HepG2 (cell line): ENCODE measurements at regions not wholly inside any gene's neighbourhood (a gene's known extent, or its start where the extent isn't known, plus 50 kb on each side); places are given as distances from the start of the nearest gene placed in this dataset.

Source experiments
- ATAC-seq: fragments of 200-7000 bp; cut with Tn5 transposase; 3 replicates; pipeline ENCODE4 v1.9.1; 2020; ENCODE audit warnings: mild to moderate bottlenecking, moderate library complexity
- BruUV-seq: library from RNA; stranded (reverse); fragments of 400-500 nt; replicated peaks from 2 replicates; lab custom pipeline; 2021; lab: Mats Ljungman, UMichigan
- CTCF ChIA-PET: fragments of 300-600 bp; formaldehyde crosslinking; extraction: SDS; loops from one replicate; lab custom pipeline; 2021; ENCODE audit warnings: low total read pairs, inconsistent platforms, low intra/inter-chr PET ratio; lab: Yijun Ruan, JAX
- POLR2A ChIA-PET: fragments of 350-600 bp; sonication (Branson Sonifier 250); formaldehyde crosslinking; loops from one replicate; lab custom pipeline; 2020; ENCODE audit warnings: antibody characterized with exemption, inconsistent platforms; lab: Yijun Ruan, JAX
- DNase-seq: peaks from one replicate; pipeline ENCODE4 v3.0.0-alpha.2; 2015; ENCODE audit warnings: low spot score
- FAIRE-seq: peaks from 3 replicates; lab custom pipeline; 2011; peaks lifted over from hg19 to GRCh38; lab: Jason Lieb, UNC
- H2AFZ ChIP-seq: one replicate; pipeline ENCODE4 v1.6.1; 2011; ENCODE audit warnings: low read length, inconsistent platforms
- H3K27ac ChIP-seq: fragments of 300-600 bp; 3 replicates; pipeline ENCODE4 v1.8.0; 2011; ENCODE audit warnings: mixed run types, mild to moderate bottlenecking, mixed read lengths, low read length, inconsistent platforms; ENCODE audit not compliant: insufficient read depth; ENCODE audit errors: extremely low read length
- H3K27me3 ChIP-seq, 2 experiments: fragments of 200-600 bp in 1 of 2; 2 replicates in 1 of 2; 3 replicates in 1 of 2; pipeline versions ENCODE4 v1.6.0 to v1.8.0; 2011; ENCODE audit warnings: low read length in 2 of 2, mild to moderate bottlenecking in 2 of 2, moderate library complexity in 2 of 2, inconsistent platforms in 1 of 2; ENCODE audit not compliant: insufficient read depth in 2 of 2, control insufficient read depth in 1 of 2
- H3K36me3 ChIP-seq, 2 experiments: fragments of 200-600 bp in 1 of 2; replicated peaks in 1 of 2; 2 replicates in 1 of 2; 3 replicates in 1 of 2; pipeline versions ENCODE4 v1.5.1 to v1.8.0; 2011; ENCODE audit warnings: low read length in 2 of 2, inconsistent platforms in 1 of 2; ENCODE audit not compliant: insufficient read depth in 2 of 2, control insufficient read depth in 1 of 2
- H3K4me1 ChIP-seq: 2 replicates; pipeline ENCODE4 v1.5.1; 2012; ENCODE audit warnings: low read length, inconsistent platforms; ENCODE audit not compliant: insufficient read depth
- H3K4me2 ChIP-seq: 2 replicates; pipeline ENCODE4 v1.6.0; 2011; ENCODE audit warnings: low read depth, low read length, inconsistent platforms
- H3K4me3 ChIP-seq, 3 experiments: fragments of 200-600 bp in 1 of 3; sonication (generic), shearing (Covaris generic) in 1 of 3; replicated peaks in 1 of 3; 2 replicates each; pipeline ENCODE4 v1.5.1; 2011 to 2016; ENCODE audit warnings: low read length in 3 of 3, inconsistent platforms in 2 of 3, low read depth in 2 of 3, mild to moderate bottlenecking in 2 of 3, control low read depth in 1 of 3, mixed read lengths in 1 of 3; ENCODE audit not compliant: insufficient read depth in 1 of 3
- H3K79me2 ChIP-seq: one replicate; pipeline ENCODE4 v1.6.1; 2011; ENCODE audit warnings: low read length, inconsistent platforms; ENCODE audit not compliant: insufficient read depth
- H3K9ac ChIP-seq: 2 replicates; pipeline ENCODE4 v1.6.0; 2011; ENCODE audit warnings: mild to moderate bottlenecking, low read depth, low read length, inconsistent platforms; ENCODE audit not compliant: insufficient read depth
- H3K9me3 ChIP-seq: 2 replicates; pipeline ENCODE4 v1.5.1; 2012; ENCODE audit warnings: mild to moderate bottlenecking, low read length
- H4K20me1 ChIP-seq: 2 replicates; pipeline ENCODE4 v1.6.0; 2011; ENCODE audit warnings: inconsistent platforms, mild to moderate bottlenecking, low read length, moderate library complexity; ENCODE audit not compliant: insufficient read depth
- FOXJ3 ChIP-seq: sonication (generic); formaldehyde crosslinking; IDR thresholded peaks from 2 replicates; pipeline ENCODE4 v1.4.0; 2020; ENCODE audit warnings: missing genetic modification reagents, mild to moderate bottlenecking, borderline replicate concordance
- GLI4 ChIP-seq: sonication (generic); formaldehyde crosslinking; IDR thresholded peaks from 2 replicates; pipeline ENCODE4 v1.5.1; 2020; ENCODE audit warnings: missing genetic modification reagents, mild to moderate bottlenecking, moderate library complexity, borderline replicate concordance
- IRX3 ChIP-seq: sonication (generic); formaldehyde crosslinking; IDR thresholded peaks from 2 replicates; pipeline ENCODE4 v1.8.1; 2023; ENCODE audit warnings: mild to moderate bottlenecking, low read depth, missing genetic modification reagents, borderline replicate concordance
- MAFG ChIP-seq: sonication (generic); formaldehyde crosslinking; IDR thresholded peaks from 2 replicates; pipeline ENCODE4 v1.5.1; 2020; ENCODE audit warnings: mild to moderate bottlenecking, missing genetic modification reagents
- SIN3B ChIP-seq: fragments of 150-350 bp; IDR thresholded peaks from 2 replicates; pipeline ENCODE4 v1.6.1; 2014; ENCODE audit warnings: low read length
- TBX3 ChIP-seq: fragments of 450-650 bp; IDR thresholded peaks from 2 replicates; pipeline ENCODE4 v1.6.1; 2017; ENCODE audit warnings: antibody characterized with exemption, mild to moderate bottlenecking, inconsistent platforms, borderline replicate concordance
- ZBTB3 ChIP-seq: sonication (generic); formaldehyde crosslinking; IDR thresholded peaks from 2 replicates; pipeline ENCODE4 v1.4.0; 2020; ENCODE audit warnings: low read depth, mild to moderate bottlenecking, moderate library complexity, missing genetic modification reagents, borderline replicate concordance
- ZNF12 ChIP-seq: sonication (generic); formaldehyde crosslinking; IDR thresholded peaks from 2 replicates; pipeline ENCODE4 v1.5.0; 2020; ENCODE audit warnings: missing genetic modification reagents
- ZNF451 ChIP-seq: sonication (generic); formaldehyde crosslinking; IDR thresholded peaks from 2 replicates; pipeline ENCODE4 v1.5.0; 2020; ENCODE audit warnings: mild to moderate bottlenecking, missing genetic modification reagents
- ZNF788 ChIP-seq: sonication (generic); formaldehyde crosslinking; IDR thresholded peaks from 2 replicates; pipeline ENCODE4 v1.5.0; 2020; ENCODE audit warnings: mild to moderate bottlenecking, missing genetic modification reagents, borderline replicate concordance
- ZNF83 ChIP-seq: sonication (generic); formaldehyde crosslinking; IDR thresholded peaks from 2 replicates; pipeline ENCODE4 v1.4.0; 2020; ENCODE audit warnings: missing genetic modification reagents, mild to moderate bottlenecking, borderline replicate concordance
- ZSCAN12 ChIP-seq: sonication (generic); formaldehyde crosslinking; IDR thresholded peaks from 2 replicates; pipeline ENCODE4 v1.9.0; 2021; ENCODE audit warnings: mild to moderate bottlenecking, missing genetic modification reagents
- WGBS: methylation state at CpG from one replicate; pipeline ENCODE4 v1.1.6; 2017; ENCODE audit warnings: low lambda C conversion rate; 5-methylcytosine and 5-hydroxymethylcytosine counted together
- in situ Hi-C: cut with HindIII; loops from 2 replicates; pipeline ENCODE4 v1.10.0; 2017; ENCODE audit warnings: low pct_unique_long_range_greater_than_20kb; ENCODE audit not compliant: extremely low pct_ligation_motif_present
- intact Hi-C: fragments of 100-400 bp; cut with micrococcal nuclease; formaldehyde crosslinking; loops from one replicate; pipeline ENCODE4 v1.10.0; 2022; ENCODE audit not compliant: unreplicated experiment
- TF ChIP-seq, protein P1 (sequence below): sonication (generic); formaldehyde crosslinking; IDR thresholded peaks from 2 replicates; pipeline ENCODE4 v1.5.0; 2020; ENCODE audit warnings: missing genetic modification reagents
- TF ChIP-seq, protein P2 (sequence below): IDR thresholded peaks from 2 replicates; pipeline ENCODE4 v1.6.1; 2016

DNA sequence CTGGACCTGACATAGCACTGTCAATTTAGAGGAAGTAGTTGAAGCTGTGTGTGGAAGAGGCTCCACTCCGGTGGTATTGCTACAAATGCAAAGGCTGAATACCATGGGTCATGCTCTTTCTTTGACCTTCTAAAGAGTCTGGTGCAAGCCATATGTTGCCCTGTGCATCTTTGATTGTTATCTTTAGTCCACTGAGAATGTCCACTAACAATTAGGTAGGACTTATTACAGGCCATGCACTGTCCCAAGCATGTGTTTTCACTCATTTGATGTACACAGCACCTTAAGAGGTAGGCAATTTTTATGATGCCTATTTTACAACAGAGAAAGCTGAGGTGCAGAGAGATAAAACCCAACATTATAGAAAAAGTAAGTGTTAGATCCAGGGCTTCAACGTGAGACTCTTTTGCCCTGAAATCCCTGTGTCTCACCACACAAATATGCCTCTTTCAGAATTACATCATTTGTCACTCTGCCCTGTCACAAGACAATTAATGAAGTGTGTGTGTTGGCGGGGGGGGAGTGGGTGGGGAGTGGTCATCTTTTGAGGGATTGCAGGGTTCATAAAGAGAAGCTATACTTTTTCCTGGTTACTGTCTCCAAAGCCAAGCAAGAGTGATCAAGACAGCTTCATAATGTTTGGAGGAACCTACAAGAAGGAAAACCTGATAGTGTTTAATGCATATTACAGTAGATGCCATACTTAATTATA is 637.6 kb upstream of the IGFBP3 start:
- ChIA-PET CTCF (no interaction called here), POLR2A (no interaction called here)
- intact Hi-C loops (no loop called here), in situ Hi-C loops (no loop called here)
- FAIRE-seq: no peak
- Histone ChIP-seq H3K4me1 (no peaks in the 10 kb centered on the region), H2AFZ (no peak overlapping the region), H3K9ac (no peak overlapping the region), H3K4me2 (no peak overlapping the region), H3K27me3 (no peaks in the 10 kb centered on the region), H3K4me3 (no peak overlapping the region), H3K79me2 (no peaks in the 10 kb centered on the region), H4K20me1 (no peaks in the 10 kb centered on the region; the same call in 1 of the 2 replicates), H3K27ac (no peak overlapping the region), H3K9me3 (no peaks in the 10 kb centered on the region), H3K36me3 (no peaks in the 10 kb centered on the region)
- no TSS peak for BruUV-seq
- no peak for DNase-seq
- ATAC-seq: no peak
- TF ChIP-seq, protein P1, sequence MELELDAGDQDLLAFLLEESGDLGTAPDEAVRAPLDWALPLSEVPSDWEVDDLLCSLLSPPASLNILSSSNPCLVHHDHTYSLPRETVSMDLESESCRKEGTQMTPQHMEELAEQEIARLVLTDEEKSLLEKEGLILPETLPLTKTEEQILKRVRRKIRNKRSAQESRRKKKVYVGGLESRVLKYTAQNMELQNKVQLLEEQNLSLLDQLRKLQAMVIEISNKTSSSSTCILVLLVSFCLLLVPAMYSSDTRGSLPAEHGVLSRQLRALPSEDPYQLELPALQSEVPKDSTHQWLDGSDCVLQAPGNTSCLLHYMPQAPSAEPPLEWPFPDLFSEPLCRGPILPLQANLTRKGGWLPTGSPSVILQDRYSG (CRISPR knock-in tag): no peak
- no peak for TF ChIP-seq ZSCAN12
- no peak for TF ChIP-seq IRX3
- TF ChIP-seq ZNF12 (CRISPR knock-in tag): no peak
- TF ChIP-seq ZNF788 (CRISPR knock-in tag): no peak
- no peak for TF ChIP-seq SIN3B
- TF ChIP-seq, protein P2, sequence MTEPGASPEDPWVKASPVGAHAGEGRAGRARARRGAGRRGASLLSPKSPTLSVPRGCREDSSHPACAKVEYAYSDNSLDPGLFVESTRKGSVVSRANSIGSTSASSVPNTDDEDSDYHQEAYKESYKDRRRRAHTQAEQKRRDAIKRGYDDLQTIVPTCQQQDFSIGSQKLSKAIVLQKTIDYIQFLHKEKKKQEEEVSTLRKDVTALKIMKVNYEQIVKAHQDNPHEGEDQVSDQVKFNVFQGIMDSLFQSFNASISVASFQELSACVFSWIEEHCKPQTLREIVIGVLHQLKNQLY (CRISPR knock-in tag): no peak
- no peak for TF ChIP-seq MAFG (CRISPR knock-in tag)
- TF ChIP-seq TBX3: no peak
- no peak for TF ChIP-seq GLI4
- no peak for TF ChIP-seq ZNF83 (CRISPR knock-in tag)
- no peak for TF ChIP-seq FOXJ3 (CRISPR knock-in tag)
- TF ChIP-seq ZNF451 (CRISPR knock-in tag): no peak
- no peak for TF ChIP-seq ZBTB3 (CRISPR knock-in tag)
- WGBS: 12% methylated on average over 3 of the region's 3 CpGs
